A673 (cell line): ENCODE measurements at regions not wholly inside any gene's neighbourhood (a gene's known extent, or its start where the extent isn't known, plus 50 kb on each side); places are given as distances from the start of the nearest gene placed in this dataset.

Source experiments
- BruUV-seq: library from RNA; stranded (reverse); fragments of 400-500 nt; replicated peaks from 2 replicates; lab custom pipeline; 2021; lab: Mats Ljungman, UMichigan
- CTCF ChIA-PET: fragments of 300-600 bp; sonication (Branson Sonifier 250); formaldehyde crosslinking; loops from one replicate; lab custom pipeline; 2022; ENCODE audit warnings: antibody characterized with exemption; lab: Charles Lee
- POLR2A ChIA-PET: fragments of 300-600 bp; sonication (Branson Sonifier 250); formaldehyde crosslinking; loops from one replicate; lab custom pipeline; 2022; ENCODE audit warnings: antibody characterized with exemption; ENCODE audit not compliant: low non-redundant PET; lab: Charles Lee
- DNase-seq: peaks from one replicate; pipeline ENCODE4 v3.0.0-alpha.2; 2015; ENCODE audit warnings: low spot score
- H3K27ac ChIP-seq: fragments of 200-600 bp; sonication (generic); 2 replicates; pipeline ENCODE4 v1.5.1; 2016; ENCODE audit warnings: mixed run types, low read depth, mild to moderate bottlenecking, mixed read lengths, antibody characterized with exemption, low read length; ENCODE audit not compliant: poor library complexity, severe bottlenecking
- H3K27me3 ChIP-seq: fragments of 200-600 bp; sonication (generic); replicated peaks from 2 replicates; pipeline ENCODE4 v1.6.1; 2017; ENCODE audit warnings: mixed run types, low read depth, mild to moderate bottlenecking, mixed read lengths, antibody characterized with exemption, low read length; ENCODE audit not compliant: insufficient read depth, poor library complexity
- H3K36me3 ChIP-seq: fragments of 200-600 bp; sonication (generic); 2 replicates; pipeline ENCODE4 v1.6.1; 2016; ENCODE audit warnings: mixed run types, mild to moderate bottlenecking, mixed read lengths, antibody characterized with exemption, low read length; ENCODE audit not compliant: insufficient read depth, poor library complexity, severe bottlenecking
- H3K4me1 ChIP-seq: fragments of 200-600 bp; sonication (generic); 2 replicates; pipeline ENCODE4 v1.6.1; 2017; ENCODE audit warnings: mixed run types, mild to moderate bottlenecking, mixed read lengths, antibody characterized with exemption, low read length; ENCODE audit not compliant: insufficient read depth, poor library complexity, severe bottlenecking
- H3K4me3 ChIP-seq: fragments of 200-600 bp; sonication (generic); 2 replicates; pipeline ENCODE4 v1.5.1; 2016; ENCODE audit warnings: low read depth, mixed run types, mild to moderate bottlenecking, mixed read lengths, low read length; ENCODE audit not compliant: poor library complexity, severe bottlenecking
- H3K9me3 ChIP-seq: fragments of 200-600 bp; sonication (generic); 2 replicates; pipeline ENCODE4 v1.6.1; 2016; ENCODE audit warnings: mixed run types, low read depth, mild to moderate bottlenecking, mixed read lengths, antibody characterized with exemption, low read length; ENCODE audit not compliant: poor library complexity, severe bottlenecking
- EZH2 ChIP-seq: fragments of 200-600 bp; sonication (generic); IDR thresholded peaks from 2 replicates; pipeline ENCODE4 v1.6.1; 2017; ENCODE audit warnings: borderline replicate concordance, low read depth, mild to moderate bottlenecking, mixed read lengths, antibody characterized with exemption, low read length; ENCODE audit not compliant: poor library complexity, severe bottlenecking
- intact Hi-C: fragments of 100-400 bp; cut with micrococcal nuclease; formaldehyde crosslinking; loops from one replicate; pipeline ENCODE4 v1.10.0; 2022; ENCODE audit not compliant: unreplicated experiment
- TF ChIP-seq, protein P1 (sequence below): fragments of 300-800, 200-600 bp; sonication (generic); conservative IDR thresholded peaks from 2 replicates; pipeline ENCODE4 v1.5.1; 2017; ENCODE audit warnings: low read depth, mild to moderate bottlenecking, antibody characterized with exemption, low read length, moderate library complexity, mixed read lengths

DNA sequence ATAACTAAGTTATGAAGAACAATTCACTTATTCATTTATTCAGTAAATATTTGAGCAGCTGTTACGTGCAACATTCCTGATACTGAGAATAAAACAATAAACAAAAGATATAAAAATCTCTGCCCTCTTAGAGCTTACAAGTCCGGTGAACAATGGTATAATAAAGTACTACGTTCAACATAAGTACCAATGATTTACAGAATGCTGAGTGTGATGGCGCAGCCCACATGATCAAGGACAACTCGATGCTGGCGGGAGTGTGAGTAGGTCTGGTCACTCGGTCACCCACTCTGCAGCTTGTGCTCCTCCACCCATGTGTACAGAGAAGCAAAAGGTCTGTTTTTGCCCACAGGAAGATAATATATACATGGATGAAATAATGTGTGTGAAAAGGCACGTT is 254.3 kb downstream of the BCL11A start:
- POLR2A ChIA-PET = no interaction called here
- Histone ChIP-seq H3K4me1 (no peaks in the 10 kb centered on the region), H3K27ac (no peak overlapping the region), H3K27me3 (peaks cover 6% of the 10 kb centered on the region), H3K36me3 (no peaks in the 10 kb centered on the region), H3K9me3 (no peaks in the 10 kb centered on the region), H3K4me3 (no peak overlapping the region)
- no peak for TF ChIP-seq EZH2
- TF ChIP-seq, protein P1, sequence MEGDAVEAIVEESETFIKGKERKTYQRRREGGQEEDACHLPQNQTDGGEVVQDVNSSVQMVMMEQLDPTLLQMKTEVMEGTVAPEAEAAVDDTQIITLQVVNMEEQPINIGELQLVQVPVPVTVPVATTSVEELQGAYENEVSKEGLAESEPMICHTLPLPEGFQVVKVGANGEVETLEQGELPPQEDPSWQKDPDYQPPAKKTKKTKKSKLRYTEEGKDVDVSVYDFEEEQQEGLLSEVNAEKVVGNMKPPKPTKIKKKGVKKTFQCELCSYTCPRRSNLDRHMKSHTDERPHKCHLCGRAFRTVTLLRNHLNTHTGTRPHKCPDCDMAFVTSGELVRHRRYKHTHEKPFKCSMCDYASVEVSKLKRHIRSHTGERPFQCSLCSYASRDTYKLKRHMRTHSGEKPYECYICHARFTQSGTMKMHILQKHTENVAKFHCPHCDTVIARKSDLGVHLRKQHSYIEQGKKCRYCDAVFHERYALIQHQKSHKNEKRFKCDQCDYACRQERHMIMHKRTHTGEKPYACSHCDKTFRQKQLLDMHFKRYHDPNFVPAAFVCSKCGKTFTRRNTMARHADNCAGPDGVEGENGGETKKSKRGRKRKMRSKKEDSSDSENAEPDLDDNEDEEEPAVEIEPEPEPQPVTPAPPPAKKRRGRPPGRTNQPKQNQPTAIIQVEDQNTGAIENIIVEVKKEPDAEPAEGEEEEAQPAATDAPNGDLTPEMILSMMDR = no peak
- no TSS peak for BruUV-seq
- CTCF ChIA-PET = no interaction called here
- intact Hi-C loops = no loop called here
- no peak for DNase-seq

DNA sequence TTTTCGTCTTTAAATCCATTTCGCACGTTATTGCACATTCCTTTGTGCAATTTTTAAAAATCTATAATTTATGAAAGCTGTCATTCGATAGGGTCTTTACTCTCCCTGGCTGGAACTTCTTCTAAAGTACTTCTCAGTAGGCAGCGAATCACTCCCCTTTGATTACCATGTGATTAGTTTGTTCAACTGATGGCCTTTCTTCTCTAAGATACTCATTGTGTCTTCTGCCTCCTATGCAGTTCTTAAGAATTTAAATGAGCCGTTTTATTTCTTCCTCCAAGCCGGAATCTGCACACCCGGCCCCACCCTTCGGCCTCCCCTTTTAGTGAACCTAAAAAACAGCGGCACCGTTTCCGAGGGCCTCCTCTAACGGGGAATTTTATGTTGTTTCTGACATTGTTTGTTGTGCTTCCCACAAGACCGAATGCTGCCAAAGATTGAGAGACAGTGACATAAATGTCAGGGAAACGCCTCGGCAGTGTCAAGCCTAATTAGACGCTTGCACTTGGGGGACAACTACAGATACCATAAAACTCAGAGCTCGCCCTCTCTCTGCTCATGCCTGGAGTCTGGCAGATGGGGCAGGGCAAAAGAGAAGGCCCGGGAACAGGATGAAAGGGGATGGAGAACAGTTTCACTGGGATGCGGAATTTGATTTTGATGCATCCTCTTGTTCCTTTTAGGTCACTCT is 255.3 kb downstream of the BCL11A start:
- intact Hi-C loops = no loop called here
- no peaks in the 10 kb centered on the region for H3K36me3 ChIP-seq
- TF ChIP-seq, protein P1 = no peak
- no peak for TF ChIP-seq EZH2
- DNase-seq = no peak
- ChIA-PET POLR2A (no interaction called here), CTCF (no interaction called here)
- no peaks in the 10 kb centered on the region for H3K9me3 ChIP-seq
- no TSS peak for BruUV-seq
- no peaks in the 10 kb centered on the region for H3K4me1 ChIP-seq
- H3K4me3 ChIP-seq = no peak overlapping the region
- peaks cover 6% of the 10 kb centered on the region for H3K27me3 ChIP-seq
- no peak overlapping the region for H3K27ac ChIP-seq

DNA sequence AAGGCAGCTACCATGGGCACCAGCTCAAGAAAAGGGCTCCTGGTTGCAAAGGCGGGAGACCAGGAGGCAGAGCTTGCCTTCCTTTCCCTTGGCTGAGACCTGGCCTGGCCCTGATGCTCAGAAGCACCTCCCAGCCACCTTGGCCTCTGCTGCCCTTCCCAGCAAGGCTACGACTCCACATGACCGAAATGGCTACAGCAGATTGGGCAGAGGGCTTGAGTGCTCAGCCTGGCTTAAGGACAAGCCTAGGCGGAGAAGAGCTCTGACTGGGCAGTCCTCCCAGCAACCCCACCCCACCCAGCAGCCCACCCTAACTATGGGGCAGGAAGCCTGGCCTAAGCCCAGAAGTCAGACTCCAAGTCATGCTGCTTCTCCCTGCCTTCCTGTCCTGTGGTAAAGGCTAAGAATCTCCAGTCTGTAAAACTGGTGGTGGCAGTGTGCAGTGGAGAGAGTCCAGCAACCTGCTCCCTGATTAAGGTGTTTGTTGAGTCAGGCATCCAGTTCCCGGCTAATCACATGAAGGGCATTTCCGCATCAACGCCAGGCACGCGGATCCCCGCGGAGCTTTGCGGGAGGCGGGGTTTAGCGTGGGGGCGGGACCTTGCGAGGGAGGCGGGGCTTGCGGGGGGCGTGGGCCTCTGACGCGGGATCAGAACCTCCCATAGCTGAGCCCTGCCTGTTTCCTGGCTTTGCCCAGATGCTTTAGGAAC is 256.0 kb downstream of the BCL11A start:
- intact Hi-C loops = no loop called here
- POLR2A ChIA-PET = no interaction called here
- DNase-seq = no peak

More for the DNA sequence above, 256.0 kb downstream of the BCL11A start:
- Histone ChIP-seq H3K36me3 (no peaks in the 10 kb centered on the region), H3K27me3 (peaks cover 6% of the 10 kb centered on the region), H3K4me3 (no peak overlapping the region), H3K9me3 (no peaks in the 10 kb centered on the region), H3K4me1 (no peaks in the 10 kb centered on the region), H3K27ac (no peak overlapping the region)
- BruUV-seq = no TSS peak
- CTCF ChIA-PET = no interaction called here
- no peak for TF ChIP-seq EZH2
- TF ChIP-seq, protein P1 = no peak
